Skin of body (tissue), 1 donor: ENCODE measurements at regions not wholly inside any gene's neighbourhood (a gene's known extent, or its start where the extent isn't known, plus 50 kb on each side); places are given as distances from the start of the nearest gene placed in this dataset.

Experiments
- DNase-seq: peaks from one replicate; lab custom pipeline; 2025; lab: John Stamatoyannopoulos, UW

DNA sequence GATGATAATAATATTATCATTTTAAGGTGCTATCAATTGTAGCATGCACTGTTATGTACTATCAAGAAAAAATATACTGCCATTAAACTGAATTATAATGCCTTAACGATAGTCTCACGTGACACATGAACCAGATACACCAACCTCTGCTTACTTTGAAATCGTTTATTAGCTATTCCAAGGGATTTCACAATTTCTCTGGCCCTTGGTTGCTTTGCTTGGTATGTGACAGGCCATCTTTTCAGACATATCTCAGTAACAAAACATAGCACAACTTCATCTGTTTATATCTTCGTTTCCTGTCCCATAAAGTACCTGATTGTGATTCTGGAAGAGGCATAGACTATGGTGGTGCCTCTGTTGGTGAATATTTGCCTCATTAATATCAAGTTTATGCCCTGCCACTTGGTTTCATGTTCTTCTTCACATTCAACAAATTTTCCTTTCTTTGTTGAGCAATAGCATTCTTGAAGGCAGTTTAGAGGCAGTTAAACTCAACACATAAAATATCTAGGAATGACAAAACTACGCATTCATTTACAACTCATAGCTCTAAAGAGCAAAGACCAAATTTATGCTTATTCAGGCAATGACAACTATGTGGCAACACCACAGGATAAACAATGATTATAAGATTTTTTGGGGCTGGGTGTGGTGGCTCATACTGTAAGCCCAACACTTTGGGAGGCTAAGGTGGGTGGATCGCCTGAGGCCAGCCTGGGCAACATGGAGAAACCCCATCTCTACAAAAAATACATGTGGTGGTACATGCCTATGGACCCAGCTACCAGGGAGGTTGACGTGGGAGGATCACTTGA, 84.3 kb downstream of the MCFD2 start:
- DNase-seq = peak; percentile 20

DNA sequence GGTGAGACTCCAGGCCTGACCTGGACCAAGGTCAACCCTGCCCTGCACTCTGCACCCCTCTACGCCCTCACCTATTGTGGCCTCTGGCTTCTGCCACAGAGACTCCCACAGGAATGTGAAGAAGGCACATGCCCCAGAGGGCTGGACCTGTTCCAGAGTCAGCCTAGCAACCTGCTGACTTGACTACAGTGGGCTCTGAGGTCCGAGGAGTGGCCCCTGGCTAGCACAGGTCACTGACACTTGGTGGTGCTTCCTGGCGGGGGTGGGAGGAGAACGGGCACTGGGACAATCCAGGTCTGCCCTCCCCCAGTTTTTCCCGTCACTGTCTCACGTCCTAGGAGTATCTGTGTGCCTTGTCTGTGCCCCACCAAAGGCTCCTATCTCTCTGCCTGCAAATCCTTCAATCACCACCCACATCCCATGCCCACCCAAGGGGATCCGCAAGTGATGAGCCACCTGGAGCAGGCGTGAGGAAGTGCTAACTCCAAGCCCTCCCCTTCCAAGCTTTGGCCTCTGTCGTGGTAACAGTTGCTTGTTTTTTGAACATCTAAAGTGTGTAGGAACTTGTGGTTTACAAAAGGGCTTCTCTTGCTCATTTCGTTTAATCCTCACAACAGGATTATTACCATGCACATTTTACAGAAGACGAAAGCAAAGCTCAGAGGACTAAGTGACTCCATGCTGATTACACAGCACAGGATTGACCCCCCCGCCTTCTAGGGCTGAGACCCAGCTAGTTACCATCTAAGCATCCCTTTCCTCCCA, 86.2 kb downstream of the MCFD2 start:
- DNase-seq = no peak

DNA sequence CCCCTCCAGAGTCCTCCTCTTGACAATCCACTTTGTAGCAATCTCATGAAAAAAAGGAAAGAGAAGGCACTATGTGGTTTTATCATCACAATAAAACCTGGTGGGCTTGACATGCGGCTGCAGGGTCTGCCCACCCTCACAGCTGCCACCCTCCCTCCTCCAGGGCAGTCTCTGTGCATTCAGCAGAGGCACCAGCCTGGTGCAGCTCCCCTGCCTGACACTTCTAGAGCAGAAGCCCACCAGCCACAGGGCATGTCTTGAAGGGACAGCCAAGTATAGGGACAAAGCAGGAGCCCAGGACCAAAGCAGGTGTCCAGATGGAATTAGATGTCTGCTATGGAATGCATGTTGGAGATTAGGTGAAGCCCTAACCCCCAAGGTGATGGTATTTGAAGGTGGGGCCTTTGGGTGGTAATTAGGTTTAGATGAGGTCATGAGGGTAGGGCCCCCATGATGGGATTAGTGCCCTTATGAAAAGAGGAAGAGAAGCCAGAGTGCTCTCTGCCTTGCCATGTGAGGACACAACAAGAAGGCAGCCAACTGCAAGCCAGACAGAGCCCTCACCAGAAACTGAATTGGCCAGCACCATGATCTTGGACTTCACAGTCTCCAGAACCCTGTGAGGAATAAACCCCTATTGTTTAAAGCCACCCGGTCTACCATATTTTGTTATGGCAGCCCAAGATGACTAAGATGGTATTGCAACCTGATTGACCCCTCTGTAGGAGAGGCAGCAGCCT, 86.9 kb downstream of the MCFD2 start:
- DNase-seq = no peak

DNA sequence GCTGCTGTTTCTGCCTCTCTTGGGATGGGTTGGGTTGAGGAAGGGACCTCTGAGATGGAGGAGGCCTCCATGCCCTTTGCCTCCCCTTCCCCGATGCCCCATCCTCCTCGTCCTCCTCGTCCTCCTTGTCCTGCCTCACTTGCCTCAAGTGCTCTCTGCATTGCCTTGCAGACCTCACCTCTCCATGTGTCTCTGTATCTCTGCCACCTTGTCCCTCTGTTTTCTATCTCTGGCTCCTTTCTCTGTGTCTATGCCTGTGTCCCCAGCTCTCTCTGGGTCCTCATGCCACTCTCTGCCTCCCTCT, 87.5 kb downstream of the MCFD2 start:
- no peak for DNase-seq

DNA sequence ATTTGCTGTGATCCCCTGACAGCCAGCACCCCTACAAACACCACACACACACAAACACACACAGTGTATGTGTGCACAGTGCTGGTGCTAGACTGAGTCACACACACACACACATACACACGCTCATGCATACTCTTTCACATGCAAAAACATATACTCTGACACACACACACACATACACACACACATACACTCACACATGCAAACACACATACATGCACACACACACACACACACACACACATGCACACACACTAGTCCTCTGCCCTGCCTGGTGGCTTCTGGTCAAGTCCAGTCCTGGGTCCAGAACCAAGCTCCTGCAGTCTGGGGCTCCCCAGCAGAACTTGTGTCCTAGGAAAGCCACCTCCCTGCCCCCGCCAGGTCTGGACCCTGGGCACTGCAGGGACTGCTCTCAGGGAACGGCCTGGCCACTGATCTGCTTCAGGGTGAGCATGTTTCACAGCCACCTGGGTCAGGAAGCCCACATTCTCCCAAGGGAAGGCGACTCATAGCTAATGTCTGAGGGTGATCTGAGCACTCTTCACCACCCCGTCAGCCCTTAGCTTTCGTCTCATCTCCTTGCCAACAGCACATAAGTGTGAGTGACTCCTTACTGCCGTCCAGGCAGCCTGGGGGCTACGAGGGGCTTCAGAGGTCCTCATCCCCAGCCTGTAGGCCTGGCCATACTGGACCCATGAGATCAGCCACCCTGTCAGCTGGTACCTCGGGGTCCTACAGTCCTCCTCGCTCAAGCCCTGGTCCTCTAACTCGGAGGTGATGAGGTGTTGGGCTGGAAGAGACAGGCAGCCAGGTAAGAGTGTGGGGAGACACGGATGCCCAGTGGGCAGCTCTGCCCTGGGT, 88.1 kb downstream of the MCFD2 start:
- DNase-seq = no peak

DNA sequence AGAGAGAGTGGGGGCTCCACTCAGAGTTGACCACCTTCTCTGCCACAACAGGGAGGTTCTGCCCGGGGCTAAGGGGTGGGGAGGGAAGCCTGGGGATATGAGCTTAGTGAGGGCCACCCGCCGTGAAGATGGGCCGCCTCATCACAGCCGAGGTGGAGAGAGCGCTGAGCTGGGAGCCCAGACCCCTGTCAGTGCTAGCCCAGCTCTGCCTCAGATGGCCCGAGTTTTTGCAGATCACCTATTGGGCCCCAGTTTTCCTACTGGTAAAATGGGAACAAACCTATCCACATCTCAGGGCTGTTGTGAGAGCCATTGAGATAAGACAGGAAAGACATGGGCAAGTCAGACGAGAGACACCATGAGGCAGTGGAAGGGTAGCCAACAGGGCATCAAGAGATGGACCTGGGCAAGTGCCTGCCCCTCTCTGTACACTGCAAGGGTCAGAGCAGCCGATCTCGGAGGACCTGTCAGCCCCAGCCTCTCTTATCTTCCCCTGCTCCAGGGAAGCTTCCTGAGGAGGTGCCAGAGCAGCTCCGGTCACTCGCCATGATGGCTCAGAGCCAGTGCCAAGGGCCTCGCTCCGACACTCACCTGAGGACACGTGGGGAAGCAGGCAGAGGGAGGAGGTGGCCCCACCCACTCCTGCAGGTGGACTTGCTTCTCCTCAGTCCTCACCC, 88.9 kb downstream of the MCFD2 start:
- no peak for DNase-seq

DNA sequence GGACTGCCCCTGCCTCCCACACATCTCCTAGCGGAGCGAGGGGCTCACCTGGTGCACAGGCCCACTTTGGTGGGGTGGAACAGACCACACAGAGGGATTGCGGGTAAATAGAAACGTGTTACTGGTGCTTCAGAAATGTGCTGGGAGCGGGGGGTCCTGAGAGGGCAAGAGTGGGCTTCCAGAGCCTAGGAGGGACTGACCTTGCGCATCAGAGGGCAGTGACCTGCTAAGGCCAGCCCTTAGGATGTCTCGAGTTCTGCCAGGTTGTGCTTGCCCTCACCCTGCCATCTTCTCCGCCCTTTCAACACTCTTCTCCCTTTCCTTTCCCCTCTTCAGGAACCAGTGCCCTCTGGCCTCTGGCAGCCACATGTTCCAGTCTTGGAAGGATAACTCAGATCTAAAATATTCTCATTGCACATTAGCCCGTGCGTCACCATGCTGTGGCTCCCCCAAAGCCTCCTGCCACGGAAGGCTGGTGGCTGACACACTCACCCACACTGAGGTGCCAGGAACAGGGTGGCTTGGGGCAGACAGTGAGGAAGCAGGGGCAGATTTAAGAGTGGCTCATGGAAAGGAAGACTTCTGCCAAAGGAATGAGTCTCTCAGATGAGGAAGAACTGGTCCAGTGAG, 89.6 kb downstream of the MCFD2 start:
- no peak for DNase-seq

DNA sequence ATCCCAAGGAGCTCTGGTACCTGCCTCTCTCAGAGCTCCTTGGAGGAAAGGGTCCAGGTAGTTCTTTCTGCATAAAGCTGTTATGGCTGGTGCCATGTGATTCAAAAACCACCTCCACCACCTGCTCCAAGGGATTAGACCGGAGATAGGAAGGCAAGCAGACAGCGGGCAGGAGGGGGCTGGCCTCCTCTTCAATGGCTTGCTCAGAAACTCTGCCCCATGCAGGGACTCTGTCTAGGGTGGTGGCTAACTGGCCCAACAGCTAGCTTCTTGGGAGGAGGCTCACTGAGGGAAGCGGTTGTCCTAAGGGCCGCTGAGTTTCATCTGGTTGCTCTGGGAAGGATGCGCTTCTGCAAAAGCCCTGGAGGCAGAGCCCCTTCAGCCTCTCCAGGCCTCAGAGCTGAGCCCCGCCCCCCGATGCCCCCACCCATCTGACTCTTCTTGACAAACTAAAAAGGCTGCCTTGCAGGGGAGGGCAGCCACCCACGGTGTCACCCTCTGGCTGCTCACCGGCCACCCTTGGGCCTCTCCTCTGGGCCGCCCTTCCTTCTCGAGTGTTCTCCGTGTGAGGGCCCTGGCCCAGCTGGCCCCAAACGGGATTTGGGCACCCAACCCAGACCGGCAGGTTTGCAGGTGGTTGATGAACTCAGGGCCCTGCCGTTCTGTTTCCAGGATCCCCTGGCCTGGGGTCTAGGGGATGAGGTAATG, 90.2 kb downstream of the MCFD2 start:
- no peak for DNase-seq

DNA sequence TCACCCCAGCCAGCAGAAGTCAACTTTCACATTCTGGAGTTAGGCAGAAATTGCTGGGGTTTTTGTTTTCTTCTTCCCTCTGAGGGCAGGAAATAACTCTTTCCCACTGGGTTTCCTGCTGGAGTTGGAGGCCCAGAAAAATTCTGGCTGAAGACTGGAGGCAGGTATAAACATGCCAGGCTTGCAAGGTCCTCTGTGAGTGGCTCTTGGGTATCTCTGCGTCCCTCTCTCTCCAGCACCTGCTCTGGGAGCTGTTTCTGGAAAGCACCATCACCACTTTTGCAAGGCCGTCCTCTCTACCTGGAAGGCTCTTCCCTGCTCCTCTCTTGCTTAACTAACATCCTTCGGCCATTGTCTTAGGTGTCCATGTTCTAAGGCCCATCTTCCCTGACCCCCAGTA, 91.0 kb downstream of the MCFD2 start:
- no peak for DNase-seq

DNA sequence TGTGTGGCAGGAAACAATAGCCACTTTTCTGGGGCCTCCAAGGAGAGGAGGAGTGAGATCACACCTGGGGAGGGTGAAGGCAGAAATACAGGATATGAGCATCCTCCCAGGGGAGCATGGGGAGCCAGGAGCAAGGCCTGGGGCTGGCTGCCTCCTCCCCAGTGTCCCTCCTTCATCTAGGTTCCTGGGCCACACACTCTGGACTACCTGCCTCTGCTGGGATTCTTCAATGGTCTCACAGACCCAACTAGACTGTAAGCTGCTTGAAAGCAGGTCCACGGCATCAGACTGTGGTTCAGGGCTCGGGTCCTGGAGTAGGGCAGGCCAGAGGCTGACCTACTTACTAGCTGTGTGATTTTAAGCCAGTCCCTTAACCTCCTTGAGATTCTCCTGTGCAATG, 94.0 kb downstream of the MCFD2 start:
- DNase-seq = no peak

DNA sequence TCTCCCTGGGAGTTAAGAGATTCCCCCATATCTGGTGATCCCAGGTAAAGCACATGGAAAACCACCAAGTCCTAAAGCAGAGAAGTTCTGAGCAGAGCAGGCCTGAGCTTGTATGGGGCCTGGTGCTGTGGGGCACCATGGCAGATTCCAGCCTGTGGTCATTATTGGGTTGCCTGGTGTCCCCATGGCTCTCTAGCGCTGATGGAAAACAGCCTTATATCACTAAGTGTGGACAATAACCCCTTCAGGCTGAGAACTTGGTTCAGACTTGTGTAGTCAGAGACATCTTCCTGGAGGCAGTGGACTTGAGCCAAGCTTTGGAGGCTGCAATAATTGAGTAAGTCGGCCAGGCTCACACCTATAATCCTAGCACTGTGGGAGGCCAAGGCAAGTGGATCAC, 96.8 kb downstream of the MCFD2 start:
- DNase-seq = no peak

DNA sequence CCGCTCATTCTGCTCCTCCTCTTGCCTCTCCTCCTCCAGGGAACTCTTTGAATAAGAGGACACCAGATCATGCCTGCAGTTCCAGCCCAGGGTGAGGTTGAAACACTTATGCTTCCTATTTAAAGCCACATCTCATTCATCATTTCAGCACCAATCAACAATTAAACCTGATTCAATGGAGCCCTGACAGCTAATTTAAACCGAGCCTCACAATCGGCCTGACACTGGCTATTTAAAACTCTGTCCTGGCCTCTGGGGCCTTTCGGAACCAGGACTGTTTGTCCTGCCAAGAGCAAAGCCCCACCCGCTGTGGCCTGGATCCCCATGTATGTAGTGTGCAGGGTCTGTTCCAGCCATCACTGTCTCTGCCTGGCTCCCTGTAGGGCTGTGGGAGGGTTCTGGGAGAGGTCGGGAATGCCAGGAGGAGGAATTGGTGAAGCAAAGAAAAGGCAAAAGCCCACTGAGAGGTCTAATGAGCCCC, 97.4 kb downstream of the MCFD2 start:
- no peak for DNase-seq

DNA sequence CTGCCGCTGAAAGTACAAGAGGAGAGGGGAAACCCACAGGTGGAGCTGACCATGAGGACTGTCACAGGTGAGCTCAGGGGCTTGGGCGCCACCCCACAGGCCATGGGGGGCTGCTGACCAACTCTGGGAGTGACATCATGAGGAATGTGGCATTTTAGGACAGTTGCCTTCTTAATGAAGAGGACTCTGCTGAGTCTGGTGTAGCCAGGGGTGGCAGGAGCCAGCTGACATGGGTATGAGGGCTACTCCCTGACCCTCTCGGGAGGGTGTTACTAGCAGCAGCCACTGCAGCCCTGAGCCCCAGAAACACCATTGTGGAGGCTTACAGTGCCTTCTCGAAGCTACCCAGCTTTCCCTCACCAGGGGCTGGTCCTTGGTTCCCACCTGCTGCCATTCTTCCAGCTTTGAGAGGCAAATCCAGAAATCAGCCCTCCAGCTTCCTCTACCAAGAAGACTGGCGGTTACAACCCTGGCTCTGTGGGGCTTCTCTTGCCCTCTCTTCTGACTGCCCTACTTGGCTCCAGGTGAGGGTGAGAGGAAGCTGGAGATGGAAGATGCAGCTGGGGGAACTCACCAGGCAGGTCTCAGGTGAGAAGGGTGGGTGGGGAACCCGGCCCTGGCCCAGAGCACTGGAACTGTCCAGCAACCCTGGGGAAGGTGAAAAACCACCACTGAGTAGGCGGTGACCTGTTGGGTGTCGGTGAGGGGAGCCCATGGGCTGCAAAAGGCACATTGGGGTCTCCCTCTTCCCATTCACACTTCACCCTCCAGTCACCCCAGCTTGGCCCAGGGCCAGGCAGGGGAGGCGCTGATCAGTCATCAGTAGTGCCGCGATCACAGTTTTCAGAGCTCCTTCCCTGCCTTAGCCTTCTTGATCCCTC, 98.5 kb downstream of the MCFD2 start:
- no peak for DNase-seq

DNA sequence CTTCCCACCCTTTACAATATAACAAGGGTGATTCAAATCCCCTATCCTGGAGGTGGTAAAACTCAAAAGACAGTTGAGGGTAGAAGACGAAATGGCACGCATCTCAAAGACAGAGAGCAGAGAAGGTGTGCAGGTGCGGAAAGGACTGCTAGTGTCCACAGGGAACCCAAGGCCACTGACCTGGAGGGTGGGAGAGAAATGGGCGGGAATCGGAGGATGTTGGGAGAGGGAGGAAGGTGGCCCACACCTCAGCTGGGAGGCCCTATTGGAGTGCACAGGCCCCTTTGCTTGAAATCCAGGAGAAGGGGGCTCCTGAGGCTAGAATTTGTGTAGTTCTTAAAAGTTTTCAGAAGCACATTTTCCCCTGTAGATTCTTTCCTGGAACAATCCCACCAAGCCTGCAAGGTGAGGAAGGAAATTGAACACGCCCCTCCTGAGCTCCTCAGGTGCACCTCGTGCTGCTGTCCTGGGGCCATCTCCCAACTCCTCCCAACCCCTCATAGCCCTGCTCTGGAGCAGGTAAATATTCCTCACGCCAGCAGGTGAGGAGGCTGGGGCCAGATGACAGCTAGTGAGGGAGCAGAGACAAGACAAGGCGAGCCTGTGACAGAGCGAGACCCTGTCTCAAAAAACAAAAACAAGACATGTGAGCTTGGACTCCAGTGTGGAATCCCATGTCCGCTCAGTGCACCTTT, 99.3 kb downstream of the MCFD2 start:
- no peak for DNase-seq

DNA sequence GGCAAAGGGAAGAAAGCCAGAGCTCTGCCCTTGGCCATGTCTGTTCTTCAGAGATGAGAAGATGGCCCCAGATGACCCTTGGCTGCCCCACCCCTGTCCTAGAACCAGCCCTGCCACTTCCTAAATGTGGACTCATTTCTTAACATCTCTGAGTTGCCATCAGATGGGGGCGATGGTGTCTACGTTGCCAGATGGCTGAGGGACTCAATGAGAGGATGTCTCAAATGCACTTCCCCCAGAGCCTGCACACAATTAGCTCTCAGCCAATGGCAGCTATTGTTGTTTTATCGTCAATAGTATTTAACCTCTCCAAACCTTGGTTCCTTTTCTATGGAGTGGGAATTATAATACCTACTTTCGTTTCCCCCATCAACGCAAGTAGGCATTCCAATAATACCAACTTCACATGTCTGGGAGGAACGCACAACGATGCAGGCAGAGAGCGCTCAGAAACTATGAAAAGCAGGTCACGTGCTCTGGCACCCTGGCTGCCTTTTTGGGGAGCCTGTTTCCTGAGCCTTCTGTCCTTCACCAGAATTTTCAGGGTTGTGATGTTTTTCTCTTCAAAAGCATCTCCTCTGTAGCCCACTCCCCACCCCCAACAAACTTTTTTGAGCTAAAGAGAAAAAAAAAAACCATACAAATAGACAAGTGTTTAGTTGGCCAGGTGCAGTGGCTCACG, 100.3 kb downstream of the MCFD2 start:
- DNase-seq = no peak

DNA sequence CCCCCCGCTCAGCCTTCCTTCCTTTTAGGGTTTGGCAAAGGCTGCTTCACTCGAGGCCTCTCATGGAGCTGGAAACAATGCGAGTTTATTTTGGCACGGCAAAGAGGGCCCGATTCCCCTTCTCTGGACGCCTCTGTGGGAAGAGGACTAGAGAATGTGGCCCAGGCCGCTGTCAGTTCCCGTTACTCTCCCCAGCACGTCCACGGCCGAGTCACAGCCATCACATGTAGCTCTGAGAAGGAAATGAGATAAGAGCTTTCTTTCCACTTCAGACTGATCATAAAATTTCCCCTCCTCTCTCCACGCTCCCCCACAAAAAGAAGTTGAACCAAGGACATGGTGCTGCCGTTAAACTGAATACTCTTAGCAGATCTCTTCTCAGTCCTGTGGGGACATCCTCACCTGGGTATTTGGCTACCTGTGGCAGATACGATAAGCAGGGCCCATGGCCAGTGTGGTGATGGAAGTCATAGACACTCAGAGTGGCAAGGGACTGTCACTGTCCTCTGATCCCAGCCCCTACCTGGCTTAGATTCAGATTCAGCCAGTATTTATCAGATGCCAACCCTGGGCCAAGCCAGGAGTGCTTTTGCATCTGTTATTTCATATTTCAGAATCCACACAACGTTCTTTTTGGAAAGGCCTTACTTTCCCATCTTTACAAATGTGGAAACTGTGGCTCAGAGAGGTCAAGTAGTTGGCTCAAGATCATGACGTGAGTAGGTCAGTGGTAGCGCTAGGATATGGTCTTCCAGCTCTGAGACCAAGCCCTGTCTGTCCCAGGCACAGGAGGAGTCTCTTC, 101.2 kb downstream of the MCFD2 start:
- peak; percentile 66 for DNase-seq

DNA sequence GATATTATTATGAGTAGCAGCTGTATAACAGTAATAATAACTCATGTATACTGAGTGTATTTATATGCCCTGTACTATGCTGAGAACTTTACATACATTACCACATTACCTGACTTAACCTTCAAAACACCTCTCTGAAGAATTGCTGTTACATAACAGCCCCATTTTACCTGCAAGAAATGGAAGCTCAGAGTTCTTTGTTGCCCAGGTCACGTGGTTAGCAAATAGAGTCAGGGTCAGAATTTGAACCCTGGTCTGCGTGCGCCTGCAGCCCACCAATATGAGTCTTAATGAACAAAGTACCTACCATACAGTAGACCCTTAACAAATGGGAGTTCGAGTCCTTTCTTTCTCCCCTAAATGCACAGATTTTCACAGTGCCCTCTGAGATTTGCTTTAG, 101.9 kb downstream of the MCFD2 start:
- no peak for DNase-seq
